AG10803 (cell line): ENCODE measurements at regions not wholly inside any gene's neighbourhood (a gene's known extent, or its start where the extent isn't known, plus 50 kb on each side); places are given as distances from the start of the nearest gene placed in this dataset.
"Not testable (repeated sequence)": the region's sequence is repeated elsewhere in the genome, so short reads cannot be mapped to it uniquely, and the experiment has no call there.

Experiments used
- DNase-seq: peaks from one replicate; pipeline ENCODE4 v3.0.0; 2010; ENCODE audit warnings: low read depth
- H3K4me3 ChIP-seq: 2 replicates; pipeline ENCODE4 v1.5.1; 2011; ENCODE audit warnings: mild to moderate bottlenecking, low read length, control low read depth
- CTCF ChIP-seq: conservative IDR thresholded peaks from 2 replicates; pipeline ENCODE4 v1.5.1; 2011; ENCODE audit warnings: mild to moderate bottlenecking, low read length, control low read depth, inconsistent platforms

- no peak for TF ChIP-seq CTCF
- no peak for DNase-seq
- H3K4me3 ChIP-seq: no peak overlapping the region
Measured at GRCh38 chr2:77578354-77578753, 56.2 kb upstream of the LRRTM4 start.

- DNase-seq: no peak
- TF ChIP-seq CTCF: no peak
- no peak overlapping the region for H3K4me3 ChIP-seq
Measured at GRCh38 chr2:77579076-77579769, 57.0 kb upstream of the LRRTM4 start.

GRCh38 chr2:77588438-77588837 is 66.3 kb upstream of the LRRTM4 start:
- H3K4me3 ChIP-seq: no peak overlapping the region
- no peak for TF ChIP-seq CTCF
- DNase-seq: no peak

GRCh38 chr2:77590298-77590917 is 68.2 kb upstream of the LRRTM4 start:
- DNase-seq: no peak
- TF ChIP-seq CTCF: no peak
- no peak overlapping the region for H3K4me3 ChIP-seq

GRCh38 chr2:77592955-77593354 is 70.8 kb upstream of the LRRTM4 start:
- H3K4me3 ChIP-seq: not testable (repeated sequence)

GRCh38 chr2:77602771-77603170 is 80.6 kb upstream of the LRRTM4 start:
- no peak overlapping the region for H3K4me3 ChIP-seq
- DNase-seq: no peak
- no peak for TF ChIP-seq CTCF

More at GRCh38 chr2:77592955-77593354, 70.8 kb upstream of the LRRTM4 start:
- DNase-seq: not testable (repeated sequence)

- DNase-seq: no peak
- no peak for TF ChIP-seq CTCF
- H3K4me3 ChIP-seq: no peak overlapping the region
Measured at GRCh38 chr2:77604953-77605929, 83.1 kb upstream of the LRRTM4 start.
